ENCODE measurements at regions not wholly inside any gene's neighbourhood (a gene's known extent, or its start where the extent isn't known, plus 50 kb on each side); places are given as distances from the start of the nearest gene placed in this dataset.

DNA sequence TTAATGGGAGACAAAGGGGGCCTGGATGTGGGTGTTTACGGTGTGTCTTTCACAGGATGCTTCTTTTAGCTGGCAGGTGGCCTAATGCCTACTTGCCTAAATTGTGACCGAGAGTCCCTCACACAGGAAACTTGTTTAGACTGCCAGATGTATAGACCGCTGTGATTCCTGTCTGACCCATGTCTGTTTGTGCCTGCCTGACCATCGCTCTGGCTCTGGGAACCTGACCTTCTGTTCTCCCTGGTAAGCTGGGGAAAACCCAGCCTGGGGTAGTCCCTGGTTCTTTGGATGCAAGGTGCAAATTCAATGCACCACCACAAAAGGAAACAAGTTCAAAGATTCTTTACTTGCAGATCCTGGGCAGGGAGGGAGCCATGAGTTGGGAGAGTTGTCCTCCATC, 68.4 kb downstream of the DMRTA2 start:
- POLR2A ChIA-PET, result no interaction called here
- no peak for DNase-seq
- no peak overlapping the region for H3K9ac ChIP-seq
- TF ChIP-seq FOXJ3 (CRISPR knock-in tag; IDR thresholded peaks at IDR 0.05) (no peak), SIN3A (IDR thresholded peaks at IDR 0.05; ENCODE audit: borderline replicate concordance, low read depth, low read length) (no peak), RAD21 (IDR thresholded peaks at IDR 0.05; ENCODE audit: low read length) (no peak)
- H3K79me2 ChIP-seq (ENCODE audit: insufficient read depth), result no peaks in the 10 kb centered on the region
- H2AFZ ChIP-seq (ENCODE audit: low read depth), result no peak overlapping the region
- no peaks in the 10 kb centered on the region for H4K20me1 ChIP-seq (ENCODE audit: insufficient read depth)
- no peak overlapping the region for H3K4me2 ChIP-seq
- no peaks in the 10 kb centered on the region for H3K4me1 ChIP-seq (ENCODE audit: control insufficient read depth in 1 of 2, insufficient read depth in 2 of 2, low read depth in 1 of 2, low read length in 1 of 2)
- H3K9me3 ChIP-seq, result no peaks in the 10 kb centered on the region
- no peaks in the 10 kb centered on the region for H3F3A ChIP-seq (replicated peaks; ENCODE audit: insufficient read depth)
- CTCF ChIA-PET, result no interaction called here
- H3K36me3 ChIP-seq (replicated peaks in 1 of 2; ENCODE audit: control insufficient read depth in 1 of 2, insufficient read depth in 2 of 2, low read length in 1 of 2), result no peaks in the 10 kb centered on the region
- WGBS (ENCODE audit: low lambda C conversion rate), result 17% methylated on average over 2 of the region's 4 CpGs
- no peaks in the 10 kb centered on the region for H3K27me3 ChIP-seq (ENCODE audit: insufficient read depth)
- H3K4me3 ChIP-seq (ENCODE audit: low read depth in 2 of 2, low read length in 1 of 2), result no peak overlapping the region; a peak in 1 of 4 replicates
- no peaks in the 10 kb centered on the region for H3K9me2 ChIP-seq
- H3K27ac ChIP-seq (ENCODE audit: low read depth in 2 of 2, low read length in 1 of 2), result no peak overlapping the region

DNA sequence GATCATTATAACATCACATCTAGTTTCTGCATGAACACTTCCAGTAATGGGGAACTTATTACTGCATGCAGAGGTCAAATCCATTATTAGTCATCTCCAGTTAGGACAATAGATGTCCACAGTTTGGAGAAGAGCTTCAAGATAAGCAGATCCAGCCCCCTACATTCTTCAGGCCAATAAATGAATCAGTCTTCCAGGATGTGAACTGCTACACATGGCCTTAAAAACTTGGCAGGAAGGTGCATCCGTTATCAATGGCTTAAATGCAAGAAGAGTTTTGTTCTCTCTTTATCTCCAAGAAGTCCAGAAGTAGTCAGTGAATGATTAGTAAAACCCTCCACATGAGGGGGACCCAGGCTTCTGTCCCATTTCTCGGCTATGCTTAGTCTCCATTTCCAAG, 70.8 kb downstream of the DMRTA2 start:
- H3K4me2 ChIP-seq, result no peak overlapping the region
- no peaks in the 10 kb centered on the region for H3F3A ChIP-seq (replicated peaks; ENCODE audit: insufficient read depth)
- no peak for TF ChIP-seq TEAD4 (IDR thresholded peaks at IDR 0.05; ENCODE audit: borderline replicate concordance, insufficient read depth)
- TF ChIP-seq NRF1 (IDR thresholded peaks at IDR 0.05; ENCODE audit: low read depth, low read length), result no peak
- TF ChIP-seq MEF2A (IDR thresholded peaks at IDR 0.05; ENCODE audit: borderline replicate concordance, low read depth), result no peak
- TF ChIP-seq SMC3 (IDR thresholded peaks at IDR 0.05; ENCODE audit: low read depth, low read length), result no peak
- TF ChIP-seq POLR2AphosphoS5 (IDR thresholded peaks at IDR 0.05; ENCODE audit: low read depth, low read length), result no peak
- no peak for TF ChIP-seq EZH2phosphoT487 (IDR thresholded peaks at IDR 0.05; ENCODE audit: borderline replicate concordance, low read depth)
- TF ChIP-seq RCOR1 (IDR thresholded peaks at IDR 0.05; ENCODE audit: low read length), result no peak
- TF ChIP-seq, protein P1, sequence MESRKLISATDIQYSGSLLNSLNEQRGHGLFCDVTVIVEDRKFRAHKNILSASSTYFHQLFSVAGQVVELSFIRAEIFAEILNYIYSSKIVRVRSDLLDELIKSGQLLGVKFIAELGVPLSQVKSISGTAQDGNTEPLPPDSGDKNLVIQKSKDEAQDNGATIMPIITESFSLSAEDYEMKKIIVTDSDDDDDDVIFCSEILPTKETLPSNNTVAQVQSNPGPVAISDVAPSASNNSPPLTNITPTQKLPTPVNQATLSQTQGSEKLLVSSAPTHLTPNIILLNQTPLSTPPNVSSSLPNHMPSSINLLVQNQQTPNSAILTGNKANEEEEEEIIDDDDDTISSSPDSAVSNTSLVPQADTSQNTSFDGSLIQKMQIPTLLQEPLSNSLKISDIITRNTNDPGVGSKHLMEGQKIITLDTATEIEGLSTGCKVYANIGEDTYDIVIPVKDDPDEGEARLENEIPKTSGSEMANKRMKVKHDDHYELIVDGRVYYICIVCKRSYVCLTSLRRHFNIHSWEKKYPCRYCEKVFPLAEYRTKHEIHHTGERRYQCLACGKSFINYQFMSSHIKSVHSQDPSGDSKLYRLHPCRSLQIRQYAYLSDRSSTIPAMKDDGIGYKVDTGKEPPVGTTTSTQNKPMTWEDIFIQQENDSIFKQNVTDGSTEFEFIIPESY (IDR thresholded peaks at IDR 0.05; ENCODE audit: borderline replicate concordance, low read depth), result no peak
- TF ChIP-seq RAD21 (IDR thresholded peaks at IDR 0.05; ENCODE audit: low read length), result no peak
- TF ChIP-seq FOXJ3 (CRISPR knock-in tag; IDR thresholded peaks at IDR 0.05), result no peak
- no peak for TF ChIP-seq RXRA (IDR thresholded peaks at IDR 0.05; ENCODE audit: borderline replicate concordance, low read depth)
- TF ChIP-seq, protein P2, sequence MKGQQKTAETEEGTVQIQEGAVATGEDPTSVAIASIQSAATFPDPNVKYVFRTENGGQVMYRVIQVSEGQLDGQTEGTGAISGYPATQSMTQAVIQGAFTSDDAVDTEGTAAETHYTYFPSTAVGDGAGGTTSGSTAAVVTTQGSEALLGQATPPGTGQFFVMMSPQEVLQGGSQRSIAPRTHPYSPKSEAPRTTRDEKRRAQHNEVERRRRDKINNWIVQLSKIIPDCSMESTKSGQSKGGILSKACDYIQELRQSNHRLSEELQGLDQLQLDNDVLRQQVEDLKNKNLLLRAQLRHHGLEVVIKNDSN (IDR thresholded peaks at IDR 0.05; ENCODE audit: borderline replicate concordance, low read depth), result no peak
- TF ChIP-seq, protein P3, sequence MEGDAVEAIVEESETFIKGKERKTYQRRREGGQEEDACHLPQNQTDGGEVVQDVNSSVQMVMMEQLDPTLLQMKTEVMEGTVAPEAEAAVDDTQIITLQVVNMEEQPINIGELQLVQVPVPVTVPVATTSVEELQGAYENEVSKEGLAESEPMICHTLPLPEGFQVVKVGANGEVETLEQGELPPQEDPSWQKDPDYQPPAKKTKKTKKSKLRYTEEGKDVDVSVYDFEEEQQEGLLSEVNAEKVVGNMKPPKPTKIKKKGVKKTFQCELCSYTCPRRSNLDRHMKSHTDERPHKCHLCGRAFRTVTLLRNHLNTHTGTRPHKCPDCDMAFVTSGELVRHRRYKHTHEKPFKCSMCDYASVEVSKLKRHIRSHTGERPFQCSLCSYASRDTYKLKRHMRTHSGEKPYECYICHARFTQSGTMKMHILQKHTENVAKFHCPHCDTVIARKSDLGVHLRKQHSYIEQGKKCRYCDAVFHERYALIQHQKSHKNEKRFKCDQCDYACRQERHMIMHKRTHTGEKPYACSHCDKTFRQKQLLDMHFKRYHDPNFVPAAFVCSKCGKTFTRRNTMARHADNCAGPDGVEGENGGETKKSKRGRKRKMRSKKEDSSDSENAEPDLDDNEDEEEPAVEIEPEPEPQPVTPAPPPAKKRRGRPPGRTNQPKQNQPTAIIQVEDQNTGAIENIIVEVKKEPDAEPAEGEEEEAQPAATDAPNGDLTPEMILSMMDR (IDR thresholded peaks at IDR 0.05), result no peak
- TF ChIP-seq, protein P4, sequence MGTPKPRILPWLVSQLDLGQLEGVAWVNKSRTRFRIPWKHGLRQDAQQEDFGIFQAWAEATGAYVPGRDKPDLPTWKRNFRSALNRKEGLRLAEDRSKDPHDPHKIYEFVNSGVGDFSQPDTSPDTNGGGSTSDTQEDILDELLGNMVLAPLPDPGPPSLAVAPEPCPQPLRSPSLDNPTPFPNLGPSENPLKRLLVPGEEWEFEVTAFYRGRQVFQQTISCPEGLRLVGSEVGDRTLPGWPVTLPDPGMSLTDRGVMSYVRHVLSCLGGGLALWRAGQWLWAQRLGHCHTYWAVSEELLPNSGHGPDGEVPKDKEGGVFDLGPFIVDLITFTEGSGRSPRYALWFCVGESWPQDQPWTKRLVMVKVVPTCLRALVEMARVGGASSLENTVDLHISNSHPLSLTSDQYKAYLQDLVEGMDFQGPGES (IDR thresholded peaks at IDR 0.05; ENCODE audit: low read depth, low read length), result no peak
- TF ChIP-seq RFX5 (IDR thresholded peaks at IDR 0.05; ENCODE audit: low read length), result no peak
- TF ChIP-seq FOXM1 (IDR thresholded peaks at IDR 0.05; ENCODE audit: low read depth), result no peak
- no peak for TF ChIP-seq CHD2 (IDR thresholded peaks at IDR 0.05; ENCODE audit: low read length, partially characterized antibody)
- no peak for TF ChIP-seq NFIC (IDR thresholded peaks at IDR 0.05; ENCODE audit: borderline replicate concordance)
- no peak for TF ChIP-seq MXI1 (IDR thresholded peaks at IDR 0.05; ENCODE audit: low read depth, low read length)
- H2AFZ ChIP-seq (ENCODE audit: low read depth), result no peak overlapping the region
- peaks cover 0 to 4% of the 10 kb centered on the region in 2 experiments; a peak in 1 of 4 replicates for H3K4me1 ChIP-seq (ENCODE audit: control insufficient read depth in 1 of 2, insufficient read depth in 2 of 2, low read depth in 1 of 2, low read length in 1 of 2)
- H4K20me1 ChIP-seq (ENCODE audit: insufficient read depth), result no peaks in the 10 kb centered on the region
- DNase-seq, result no peak
- 67% methylated on average over 2 of the region's 2 CpGs for WGBS (ENCODE audit: low lambda C conversion rate)
- H3K9ac ChIP-seq, result no peak overlapping the region
- CTCF ChIA-PET, result interaction anchor here (1.3 kb wide), 1 partner anchor 15 kb away, joined by 3 read pairs; no protein-coding TSS in a partner anchor
- no peaks in the 10 kb centered on the region for H3K27me3 ChIP-seq (ENCODE audit: insufficient read depth)
- H3K36me3 ChIP-seq (replicated peaks in 1 of 2; ENCODE audit: control insufficient read depth in 1 of 2, insufficient read depth in 2 of 2, low read length in 1 of 2), result no peaks in the 10 kb centered on the region
- H3K4me3 ChIP-seq (ENCODE audit: low read depth in 2 of 2, low read length in 1 of 2), result no peak overlapping the region
- no peaks in the 10 kb centered on the region for H3K79me2 ChIP-seq (ENCODE audit: insufficient read depth)
- H3K27ac ChIP-seq (ENCODE audit: low read depth in 2 of 2, low read length in 1 of 2), result no peak overlapping the region
- H3K9me3 ChIP-seq, result no peaks in the 10 kb centered on the region
- POLR2A ChIA-PET, result no interaction called here
- H3K9me2 ChIP-seq, result no peaks in the 10 kb centered on the region
